ENCODE measurements at regions not wholly inside any gene's neighbourhood (a gene's known extent, or its start where the extent isn't known, plus 50 kb on each side); places are given as distances from the start of the nearest gene placed in this dataset.

GRCh38 chr16:51952500-51952899 lies 594.4 kb downstream of the TOX3 start:
- no peak for DNase-seq

- no peak for DNase-seq
Observed at GRCh38 chr16:51951668-51952298, 595.2 kb downstream of the TOX3 start.

GRCh38 chr16:51950118-51950780 lies 596.7 kb downstream of the TOX3 start:
- no peak for DNase-seq

GRCh38 chr16:51949282-51949681 lies 597.7 kb downstream of the TOX3 start:
- DNase-seq = no peak

- no peak for DNase-seq
Observed at GRCh38 chr16:51941412-51941811, 605.5 kb downstream of the TOX3 start.

- no peak for DNase-seq
Observed at GRCh38 chr16:51940183-51940582, 606.8 kb downstream of the TOX3 start.

- DNase-seq = no peak
Observed at GRCh38 chr16:51939378-51939871, 607.5 kb downstream of the TOX3 start.

GRCh38 chr16:51938861-51939260 lies 608.1 kb downstream of the TOX3 start:
- no peak for DNase-seq

- no peak for DNase-seq
Observed at GRCh38 chr16:51937771-51938170, 609.2 kb downstream of the TOX3 start.

GRCh38 chr16:51936846-51937245 lies 610.1 kb downstream of the TOX3 start:
- DNase-seq = no peak

- no peak for DNase-seq
Observed at GRCh38 chr16:51932317-51932716, 614.6 kb downstream of the TOX3 start.

GRCh38 chr16:51931653-51932052 lies 615.3 kb downstream of the TOX3 start:
- no peak for DNase-seq

- no peak for DNase-seq
Observed at GRCh38 chr16:51924744-51925143, 622.2 kb downstream of the TOX3 start.

GRCh38 chr16:51922476-51922875 lies 624.5 kb downstream of the TOX3 start:
- DNase-seq = no peak

- no peak for DNase-seq
Observed at GRCh38 chr16:51919736-51920135, 627.2 kb downstream of the TOX3 start.

- DNase-seq = no peak
Observed at GRCh38 chr16:51916814-51917213, 630.1 kb downstream of the TOX3 start.

- no peak for DNase-seq
Observed at GRCh38 chr16:51916231-51916630, 630.7 kb downstream of the TOX3 start.

- DNase-seq = no peak
Observed at GRCh38 chr16:51907680-51908079, 639.3 kb downstream of the TOX3 start.

- no peak for DNase-seq
Observed at GRCh38 chr16:51900221-51900780, 646.6 kb downstream of the TOX3 start.

- no peak for DNase-seq
Observed at GRCh38 chr16:51898872-51899271, 648.1 kb downstream of the TOX3 start.

GRCh38 chr16:51896013-51896412 lies 650.9 kb downstream of the TOX3 start:
- DNase-seq = no peak

- DNase-seq = no peak
Observed at GRCh38 chr16:51892293-51893007, 654.5 kb downstream of the TOX3 start.

- DNase-seq = no peak
Observed at GRCh38 chr16:51888534-51888933, 658.4 kb downstream of the TOX3 start.

- DNase-seq = no peak
Observed at GRCh38 chr16:51888016-51888415, 658.9 kb downstream of the TOX3 start.

All from COR-L47 (cell line).